COLO668 (cell line): ENCODE measurements at regions not wholly inside any gene's neighbourhood (a gene's known extent, or its start where the extent isn't known, plus 50 kb on each side); places are given as distances from the start of the nearest gene placed in this dataset.
"Not testable (repeated sequence)": the region's sequence is repeated elsewhere in the genome, so short reads cannot be mapped to it uniquely, and the experiment has no call there.

ENCODE experiments used
- DNase-seq: peaks from one replicate; lab custom pipeline; 2025; ENCODE audit not compliant: unreplicated experiment; lab: John Stamatoyannopoulos, UW

- DNase-seq: no peak
Observed at GRCh38 chr14:86943391-86944365, 1049.3 kb downstream of the GALC start.

GRCh38 chr14:86942936-86943335, 1050.0 kb downstream of the GALC start:
- DNase-seq: no peak

- no peak for DNase-seq
Observed at GRCh38 chr14:86940106-86940505, 1052.9 kb downstream of the GALC start.

- no peak for DNase-seq
Observed at GRCh38 chr14:86938320-86938719, 1054.7 kb downstream of the GALC start.

- DNase-seq: no peak
Observed at GRCh38 chr14:86936556-86936955, 1056.4 kb downstream of the GALC start.

GRCh38 chr14:86935241-86935885, 1057.6 kb downstream of the GALC start:
- DNase-seq: no peak

- DNase-seq: no peak
Observed at GRCh38 chr14:86933958-86934595, 1058.9 kb downstream of the GALC start.

- DNase-seq: no peak
Observed at GRCh38 chr14:86933460-86933859, 1059.5 kb downstream of the GALC start.

- no peak for DNase-seq
Observed at GRCh38 chr14:86915406-86915805, 1077.6 kb downstream of the GALC start.

- no peak for DNase-seq
Observed at GRCh38 chr14:86912709-86913108, 1080.3 kb downstream of the GALC start.

GRCh38 chr14:86911486-86911885, 1081.5 kb downstream of the GALC start:
- DNase-seq: no peak

- not testable (repeated sequence) for DNase-seq
Observed at GRCh38 chr14:86905386-86905926, 1087.5 kb downstream of the GALC start.

GRCh38 chr14:86902176-86902950, 1090.6 kb downstream of the GALC start:
- DNase-seq: no peak

- no peak for DNase-seq
Observed at GRCh38 chr14:86897704-86898513, 1095.1 kb downstream of the GALC start.

GRCh38 chr14:86897224-86897623, 1095.8 kb downstream of the GALC start:
- no peak for DNase-seq

- no peak for DNase-seq
Observed at GRCh38 chr14:86896701-86897100, 1096.3 kb downstream of the GALC start.

- no peak for DNase-seq
Observed at GRCh38 chr14:86892152-86892956, 1100.6 kb downstream of the GALC start.

GRCh38 chr14:86885280-86885679, 1107.7 kb downstream of the GALC start:
- no peak for DNase-seq

GRCh38 chr14:86884498-86884897, 1108.5 kb downstream of the GALC start:
- no peak for DNase-seq
